ENCODE measurements at regions not wholly inside any gene's neighbourhood (a gene's known extent, or its start where the extent isn't known, plus 50 kb on each side); places are given as distances from the start of the nearest gene placed in this dataset.

DNA sequence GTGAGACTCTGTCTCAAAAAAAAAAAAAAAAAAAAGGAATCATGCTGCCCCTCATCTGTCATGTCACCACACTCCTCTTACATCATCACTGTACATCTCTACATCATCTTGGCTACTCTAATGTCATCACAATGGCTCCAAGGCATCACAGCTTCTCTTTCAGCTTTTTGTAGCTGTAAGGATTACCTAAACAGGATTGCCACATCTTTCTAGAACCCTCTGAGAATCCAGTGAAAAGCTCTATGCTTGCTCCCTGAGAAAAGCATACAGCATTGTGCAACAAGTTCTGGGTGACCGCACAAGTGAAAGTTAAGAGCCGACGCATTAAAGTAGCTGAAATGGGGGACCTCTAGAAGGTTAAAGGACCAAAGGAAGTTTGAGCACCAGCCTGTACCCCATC is 272.5 kb downstream of the C12orf50 start:
- H2BK120ac ChIP-seq (ENCODE audit: low read depth, low read length, poor library complexity, severe bottlenecking): no peak overlapping the region
- H2BK15ac ChIP-seq (ENCODE audit: low read depth, low read length): no peak overlapping the region
- TF ChIP-seq, protein P1, sequence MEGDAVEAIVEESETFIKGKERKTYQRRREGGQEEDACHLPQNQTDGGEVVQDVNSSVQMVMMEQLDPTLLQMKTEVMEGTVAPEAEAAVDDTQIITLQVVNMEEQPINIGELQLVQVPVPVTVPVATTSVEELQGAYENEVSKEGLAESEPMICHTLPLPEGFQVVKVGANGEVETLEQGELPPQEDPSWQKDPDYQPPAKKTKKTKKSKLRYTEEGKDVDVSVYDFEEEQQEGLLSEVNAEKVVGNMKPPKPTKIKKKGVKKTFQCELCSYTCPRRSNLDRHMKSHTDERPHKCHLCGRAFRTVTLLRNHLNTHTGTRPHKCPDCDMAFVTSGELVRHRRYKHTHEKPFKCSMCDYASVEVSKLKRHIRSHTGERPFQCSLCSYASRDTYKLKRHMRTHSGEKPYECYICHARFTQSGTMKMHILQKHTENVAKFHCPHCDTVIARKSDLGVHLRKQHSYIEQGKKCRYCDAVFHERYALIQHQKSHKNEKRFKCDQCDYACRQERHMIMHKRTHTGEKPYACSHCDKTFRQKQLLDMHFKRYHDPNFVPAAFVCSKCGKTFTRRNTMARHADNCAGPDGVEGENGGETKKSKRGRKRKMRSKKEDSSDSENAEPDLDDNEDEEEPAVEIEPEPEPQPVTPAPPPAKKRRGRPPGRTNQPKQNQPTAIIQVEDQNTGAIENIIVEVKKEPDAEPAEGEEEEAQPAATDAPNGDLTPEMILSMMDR (conservative IDR thresholded peaks at IDR 0.05): no peak
- H3T11ph ChIP-seq (ENCODE audit: low read length): no peak overlapping the region
- no peak overlapping the region for H4K5ac ChIP-seq (ENCODE audit: insufficient read length, low read depth, low read length)
- H2AFZ ChIP-seq (ENCODE audit: low read length): no peak overlapping the region
- no peak overlapping the region for H2BK12ac ChIP-seq (ENCODE audit: insufficient read length, low read depth, low read length)
- H4K91ac ChIP-seq (ENCODE audit: insufficient read length, low read depth, low read length): no peak overlapping the region
- no peaks in the 10 kb centered on the region for H3K9me3 ChIP-seq (ENCODE audit: control insufficient read depth, low read depth, low read length)
- no peak overlapping the region for H2BK20ac ChIP-seq (ENCODE audit: low read depth, low read length, poor library complexity, severe bottlenecking)
- H3K56ac ChIP-seq (ENCODE audit: insufficient read length, low read depth, low read length): no peak overlapping the region
- H3K4ac ChIP-seq (ENCODE audit: low read depth, low read length): no peak overlapping the region
- DNase-seq: no peak
- H3K27me3 ChIP-seq (ENCODE audit: insufficient read depth, low read length): no peaks in the 10 kb centered on the region
- no peak overlapping the region for H3K4me2 ChIP-seq (ENCODE audit: insufficient read depth, insufficient read length, low read length)
- no peak overlapping the region for H3K9ac ChIP-seq (ENCODE audit: extremely low read depth, insufficient read length, low read length)
- H3K27ac ChIP-seq (ENCODE audit: insufficient read length, low read depth, low read length): no peak overlapping the region
- H3K27ac Mint-ChIP-seq: no peak overlapping the region
- H4K20me1 ChIP-seq (ENCODE audit: control insufficient read depth, insufficient read depth, insufficient read length): no peaks in the 10 kb centered on the region
- no CpG with 5 or more reads among the region's 3 CpGs for WGBS (ENCODE audit: extremely low coverage, insufficient read length, low lambda C conversion rate)
- H3K36me3 Mint-ChIP-seq (ENCODE audit: insufficient read depth in 1 of 3, low read depth in 3 of 3): no peaks in the 10 kb centered on the region
- H2BK5ac ChIP-seq (ENCODE audit: insufficient read length, low read length): no peak overlapping the region
- no peak overlapping the region for H3K14ac ChIP-seq (ENCODE audit: insufficient read depth, low read length)
- no peaks in the 10 kb centered on the region for H3K23me2 ChIP-seq (ENCODE audit: insufficient read length, low read depth, low read length, poor library complexity, severe bottlenecking)
- no peaks in the 10 kb centered on the region for H3K4me1 ChIP-seq (ENCODE audit: insufficient read depth, low read length)
- no peak overlapping the region for H3K23ac ChIP-seq (ENCODE audit: insufficient read length, low read depth, low read length)
- H3K9me3 Mint-ChIP-seq: peaks cover 0 to 3% of the 10 kb centered on the region in 2 experiments; a peak in 1 of 5 replicates
- no peak overlapping the region for H3K18ac ChIP-seq (ENCODE audit: insufficient read length, low read depth, low read length)
- H3K4me3 Mint-ChIP-seq: no peak overlapping the region
- H3K79me2 ChIP-seq (ENCODE audit: insufficient read depth, low read length): no peaks in the 10 kb centered on the region
- H2AK5ac ChIP-seq (ENCODE audit: insufficient read length, low read length): no peak overlapping the region
- no peak overlapping the region for H4K8ac ChIP-seq (replicated peaks; ENCODE audit: insufficient read length, low read depth, low read length)
- no peaks in the 10 kb centered on the region for H3K79me1 ChIP-seq (ENCODE audit: insufficient read depth, low read depth, low read length, poor library complexity, severe bottlenecking)
- no peaks in the 10 kb centered on the region for H3K27me3 Mint-ChIP-seq (ENCODE audit: low read depth)
- no peaks in the 10 kb centered on the region for H3K4me1 Mint-ChIP-seq
